SK-N-SH (cell line): ENCODE measurements at regions not wholly inside any gene's neighbourhood (a gene's known extent, or its start where the extent isn't known, plus 50 kb on each side); places are given as distances from the start of the nearest gene placed in this dataset.

Experiments used
- CTCF ChIA-PET: fragments of 300-600, 350-600 bp; formaldehyde crosslinking; extraction: SDS; loops from one replicate; lab custom pipeline; 2021; lab: Yijun Ruan, JAX
- POLR2A ChIA-PET: fragments of 350-600 bp; sonication (Branson Sonifier 250); formaldehyde crosslinking; extraction: SDS; loops from one replicate; lab custom pipeline; 2020; ENCODE audit warnings: antibody characterized with exemption, inconsistent platforms; lab: Yijun Ruan, JAX
- DNase-seq: peaks from one replicate; pipeline ENCODE4 v3.0.0; 2012
- H2AFZ ChIP-seq: fragments of 200-600 bp; sonication (generic); 2 replicates; pipeline ENCODE4 v1.8.1; 2016; ENCODE audit warnings: antibody characterized with exemption, mild to moderate bottlenecking, low read depth
- H3F3A ChIP-seq: fragments of 200-600 bp; sonication (generic); replicated peaks from 2 replicates; pipeline ENCODE3; 2016; ENCODE audit warnings: antibody characterized with exemption, mild to moderate bottlenecking; ENCODE audit not compliant: insufficient read depth
- H3K27ac ChIP-seq, 2 experiments: fragments of 200-500 bp in 1 of 2; fragments of 200-600 bp in 1 of 2; sonication (Bioruptor generic) in 1 of 2; sonication (generic), shearing (Covaris generic) in 1 of 2; 2 replicates each; pipeline versions ENCODE4 v1.5.1 to v1.6.1; 2014 to 2016; ENCODE audit warnings: low read depth in 2 of 2, inconsistent platforms in 1 of 2, low read length in 1 of 2, mild to moderate bottlenecking in 1 of 2, mixed read lengths in 1 of 2
- H3K27me3 ChIP-seq: fragments of 200-600 bp; sonication (generic), shearing (Covaris generic); 2 replicates; pipeline ENCODE4 v1.6.1; 2016; ENCODE audit warnings: mixed run types; ENCODE audit not compliant: insufficient read depth
- H3K36me3 ChIP-seq, 2 experiments: fragments of 200-500 bp in 1 of 2; fragments of 200-600 bp in 1 of 2; sonication (Bioruptor generic) in 1 of 2; sonication (generic) in 1 of 2; replicated peaks in 1 of 2; 2 replicates each; pipeline versions ENCODE3 to v1.5.1; 2014 to 2016; ENCODE audit warnings: low read length in 1 of 2, mild to moderate bottlenecking in 1 of 2; ENCODE audit not compliant: insufficient read depth in 2 of 2, control insufficient read depth in 1 of 2
- H3K4me1 ChIP-seq, 2 experiments: fragments of 200-500 bp in 1 of 2; fragments of 200-600 bp in 1 of 2; sonication (Bioruptor generic) in 1 of 2; sonication (generic), shearing (Covaris generic) in 1 of 2; 2 replicates each; pipeline versions ENCODE4 v1.5.1 to v1.6.1; 2014 to 2016; ENCODE audit warnings: low read depth in 1 of 2, low read length in 1 of 2, mixed run types in 1 of 2; ENCODE audit not compliant: insufficient read depth in 2 of 2, control insufficient read depth in 1 of 2
- H3K4me2 ChIP-seq: fragments of 200-600 bp; sonication (generic), shearing (Covaris generic); 2 replicates; pipeline ENCODE4 v1.6.1; 2017; ENCODE audit warnings: mixed run types
- H3K4me3 ChIP-seq, 2 experiments: fragments of 200-500 bp in 1 of 2; fragments of 200-600 bp in 1 of 2; sonication (Bioruptor generic) in 1 of 2; sonication (generic), shearing (Covaris generic) in 1 of 2; 2 replicates each; pipeline versions ENCODE4 v1.5.1 to v1.8.1; 2014 to 2016; ENCODE audit warnings: low read depth in 2 of 2, inconsistent platforms in 1 of 2, low read length in 1 of 2, mild to moderate bottlenecking in 1 of 2, mixed read lengths in 1 of 2, moderate library complexity in 1 of 2
- H3K79me2 ChIP-seq: fragments of 200-600 bp; sonication (generic); 2 replicates; pipeline ENCODE4 v1.8.1; 2017; ENCODE audit warnings: mild to moderate bottlenecking; ENCODE audit not compliant: insufficient read depth
- H3K9ac ChIP-seq: fragments of 200-600 bp; sonication (generic); 2 replicates; pipeline ENCODE4 v1.6.1; 2017; ENCODE audit warnings: mixed run types
- H3K9me2 ChIP-seq: fragments of 200-600 bp; sonication (generic); 2 replicates; pipeline ENCODE4 v1.6.1; 2017; ENCODE audit warnings: mixed run types
- H3K9me3 ChIP-seq: fragments of 200-600 bp; sonication (generic); 2 replicates; pipeline ENCODE4 v1.6.1; 2017; ENCODE audit warnings: mixed run types, mild to moderate bottlenecking, moderate library complexity
- H4K20me1 ChIP-seq: fragments of 200-600 bp; sonication (generic); 2 replicates; pipeline ENCODE4 v1.6.1; 2017; ENCODE audit warnings: mild to moderate bottlenecking, mixed run types; ENCODE audit not compliant: insufficient read depth
- CHD2 ChIP-seq: fragments of 150-350 bp; IDR thresholded peaks from 2 replicates; pipeline ENCODE4 v1.6.1; 2018; ENCODE audit warnings: low read length; ENCODE audit not compliant: partially characterized antibody
- ELF1 ChIP-seq: IDR thresholded peaks from 2 replicates; pipeline ENCODE4 v1.4.0; 2012
- EZH2phosphoT487 ChIP-seq: fragments of 200-600 bp; sonication (generic); IDR thresholded peaks from 2 replicates; pipeline ENCODE4 v1.6.1; 2017; ENCODE audit warnings: low read depth, mixed run types, mild to moderate bottlenecking, antibody characterized with exemption, moderate library complexity, borderline replicate concordance
- FOSL2 ChIP-seq: IDR thresholded peaks from 2 replicates; pipeline ENCODE4 v1.4.0; 2012; ENCODE audit warnings: low read depth, mild to moderate bottlenecking, moderate library complexity, borderline replicate concordance
- FOXJ3 ChIP-seq: sonication (generic); formaldehyde crosslinking; IDR thresholded peaks from 2 replicates; pipeline ENCODE4 v1.5.1; 2020; ENCODE audit warnings: mild to moderate bottlenecking, missing genetic modification reagents
- FOXM1 ChIP-seq: IDR thresholded peaks from 2 replicates; pipeline ENCODE4 v1.4.0; 2012; ENCODE audit warnings: low read depth, mild to moderate bottlenecking
- GATA2 ChIP-seq: sonication (generic); formaldehyde crosslinking; IDR thresholded peaks from 2 replicates; pipeline ENCODE4 v1.5.0; 2020; ENCODE audit warnings: mild to moderate bottlenecking, missing genetic modification reagents
- NFIC ChIP-seq: IDR thresholded peaks from 2 replicates; pipeline ENCODE4 v1.4.0; 2012; ENCODE audit warnings: borderline replicate concordance
- NRF1 ChIP-seq: IDR thresholded peaks from 2 replicates; pipeline ENCODE4 v1.6.1; 2012; ENCODE audit warnings: low read depth, mild to moderate bottlenecking, low read length
- POLR2AphosphoS5 ChIP-seq: IDR thresholded peaks from 2 replicates; pipeline ENCODE4 v1.6.1; 2012; ENCODE audit warnings: low read depth, low read length
- RFX5 ChIP-seq: IDR thresholded peaks from 2 replicates; pipeline ENCODE4 v1.6.1; 2012; ENCODE audit warnings: mild to moderate bottlenecking, improper control_type of control experiment, low read length
- RXRA ChIP-seq: IDR thresholded peaks from 2 replicates; pipeline ENCODE4 v1.4.0; 2012; ENCODE audit warnings: low read depth, mild to moderate bottlenecking, borderline replicate concordance
- SMC3 ChIP-seq: IDR thresholded peaks from 2 replicates; pipeline ENCODE4 v1.6.1; 2012; ENCODE audit warnings: low read depth, low read length, improper control_type of control experiment
- TCF12 ChIP-seq: IDR thresholded peaks from 2 replicates; pipeline ENCODE4 v1.4.0; 2012
- TEAD4 ChIP-seq: IDR thresholded peaks from 2 replicates; pipeline ENCODE4 v1.4.0; 2012; ENCODE audit warnings: mild to moderate bottlenecking, borderline replicate concordance; ENCODE audit not compliant: insufficient read depth
- WGBS: methylation state at CpG from one replicate; pipeline ENCODE4 v1.1.6; 2017; ENCODE audit warnings: low lambda C conversion rate; 5-methylcytosine and 5-hydroxymethylcytosine counted together
- TF ChIP-seq, protein P1 (sequence below): IDR thresholded peaks from 2 replicates; pipeline ENCODE4; 2012
- TF ChIP-seq, protein P2 (sequence below): fragments of 150-350 bp; IDR thresholded peaks from 2 replicates; pipeline ENCODE4 v1.6.1; 2017; ENCODE audit warnings: antibody characterized with exemption, low read length, low read depth, borderline replicate concordance

DNA sequence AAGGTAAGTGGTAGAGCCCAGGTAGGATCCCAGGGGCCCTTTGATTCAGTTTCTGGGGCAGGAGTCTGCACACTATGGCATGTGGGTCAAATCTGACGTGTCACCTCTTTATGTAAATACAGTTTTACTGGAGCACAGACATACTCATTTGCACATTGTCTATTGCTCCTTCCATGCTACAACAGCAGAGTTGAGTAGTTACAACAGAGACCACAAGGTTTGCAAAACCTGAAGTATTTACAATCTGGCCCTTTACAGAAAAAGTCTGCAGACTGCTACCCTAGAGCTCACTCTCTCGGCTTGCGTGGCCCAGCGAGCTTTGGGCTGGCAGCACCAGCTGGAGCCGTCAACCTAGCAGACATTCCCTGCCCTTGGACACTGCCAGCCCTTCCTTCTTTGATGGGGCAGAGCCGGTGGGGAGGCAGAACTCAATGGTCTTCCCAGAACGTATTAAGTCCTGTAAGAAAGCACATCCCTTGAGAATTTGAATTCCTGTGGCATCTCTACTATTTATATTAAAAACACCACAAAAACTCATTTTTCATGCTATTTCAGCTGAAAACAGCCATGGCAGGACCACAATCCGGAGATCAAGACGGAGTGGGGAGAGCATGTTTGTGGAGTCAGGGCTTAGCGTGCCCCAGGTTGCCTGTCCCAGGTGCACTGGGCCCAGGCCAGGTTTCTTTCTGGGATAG, 133.1 kb upstream of the NUDT7 start:
- ChIA-PET POLR2A (no interaction called here), CTCF (interaction anchor here (17.2 kb wide), 1 partner anchor 355 kb away, joined by 317 read pairs; no protein-coding TSS in a partner anchor)
- Histone ChIP-seq H3K36me3 (no peaks in the 10 kb centered on the region), H3K9me2 (no peaks in the 10 kb centered on the region), H3K4me3 (no peak overlapping the region), H3F3A (no peaks in the 10 kb centered on the region), H3K79me2 (no peaks in the 10 kb centered on the region), H3K27ac (no peak overlapping the region), H3K4me2 (no peak overlapping the region), H3K9me3 (no peaks in the 10 kb centered on the region), H3K4me1 (no peaks in the 10 kb centered on the region; a peak in 1 of 4 replicates), H4K20me1 (no peaks in the 10 kb centered on the region), H2AFZ (no peak overlapping the region), H3K9ac (no peak overlapping the region), H3K27me3 (no peaks in the 10 kb centered on the region)
- no peak for TF ChIP-seq TCF12
- no peak for TF ChIP-seq TEAD4
- no peak for TF ChIP-seq FOXJ3 (CRISPR knock-in tag)
- no peak for TF ChIP-seq FOSL2
- TF ChIP-seq ELF1 = no peak
- no peak for TF ChIP-seq SMC3
- no peak for TF ChIP-seq RXRA
- TF ChIP-seq FOXM1 = no peak
- no peak for TF ChIP-seq EZH2phosphoT487
- no peak for TF ChIP-seq RFX5
- TF ChIP-seq CHD2 = no peak
- TF ChIP-seq NFIC = no peak
- 69% methylated on average over 10 of the region's 10 CpGs for WGBS
- DNase-seq = no peak

DNA sequence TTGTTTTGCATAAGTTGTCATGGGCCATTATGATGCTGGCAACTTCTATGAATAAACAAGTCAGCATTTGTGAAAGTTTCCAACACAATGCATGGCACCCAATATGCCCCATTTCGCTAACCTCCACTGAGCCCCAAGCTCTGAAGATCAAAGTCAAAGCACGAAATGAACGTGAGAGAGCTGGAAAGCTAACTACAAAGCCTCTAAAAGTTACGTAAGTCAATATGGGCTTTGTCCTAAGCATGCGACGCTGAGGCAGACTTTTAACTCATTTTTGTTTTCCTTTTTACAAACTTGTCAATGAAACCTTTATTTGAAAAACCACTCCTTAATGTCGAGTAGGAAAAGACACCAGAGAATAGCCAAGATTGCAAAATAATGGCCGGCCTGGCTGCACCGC, 131.6 kb upstream of the NUDT7 start:
- no peak for TF ChIP-seq RXRA
- no peak for TF ChIP-seq TEAD4
- no peak for TF ChIP-seq NFIC
- TF ChIP-seq FOXJ3 (CRISPR knock-in tag) = no peak
- no peak for TF ChIP-seq EZH2phosphoT487
- TF ChIP-seq FOXM1 = no peak
- TF ChIP-seq, protein P1, sequence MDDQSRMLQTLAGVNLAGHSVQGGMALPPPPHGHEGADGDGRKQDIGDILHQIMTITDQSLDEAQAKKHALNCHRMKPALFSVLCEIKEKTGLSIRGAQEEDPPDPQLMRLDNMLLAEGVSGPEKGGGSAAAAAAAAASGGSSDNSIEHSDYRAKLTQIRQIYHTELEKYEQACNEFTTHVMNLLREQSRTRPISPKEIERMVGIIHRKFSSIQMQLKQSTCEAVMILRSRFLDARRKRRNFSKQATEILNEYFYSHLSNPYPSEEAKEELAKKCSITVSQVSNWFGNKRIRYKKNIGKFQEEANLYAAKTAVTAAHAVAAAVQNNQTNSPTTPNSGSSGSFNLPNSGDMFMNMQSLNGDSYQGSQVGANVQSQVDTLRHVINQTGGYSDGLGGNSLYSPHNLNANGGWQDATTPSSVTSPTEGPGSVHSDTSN = no peak
- TF ChIP-seq NRF1 = no peak
- TF ChIP-seq, protein P2, sequence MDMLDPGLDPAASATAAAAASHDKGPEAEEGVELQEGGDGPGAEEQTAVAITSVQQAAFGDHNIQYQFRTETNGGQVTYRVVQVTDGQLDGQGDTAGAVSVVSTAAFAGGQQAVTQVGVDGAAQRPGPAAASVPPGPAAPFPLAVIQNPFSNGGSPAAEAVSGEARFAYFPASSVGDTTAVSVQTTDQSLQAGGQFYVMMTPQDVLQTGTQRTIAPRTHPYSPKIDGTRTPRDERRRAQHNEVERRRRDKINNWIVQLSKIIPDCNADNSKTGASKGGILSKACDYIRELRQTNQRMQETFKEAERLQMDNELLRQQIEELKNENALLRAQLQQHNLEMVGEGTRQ = no peak
- no peak for TF ChIP-seq POLR2AphosphoS5
- TF ChIP-seq GATA2 (CRISPR knock-in tag) = no peak
- ChIA-PET CTCF (interaction anchor here (1.2 to 17.2 kb wide), 4 partner anchors 7 to 357 kb away, joined by 3 to 317 read pairs (median 3); no protein-coding TSS in a partner anchor), POLR2A (no interaction called here)
- no peak overlapping the region for H3K27ac ChIP-seq
- H3K9me2 ChIP-seq = no peaks in the 10 kb centered on the region
- H3K9ac ChIP-seq = no peak overlapping the region
- no peak for DNase-seq
- no peaks in the 10 kb centered on the region for H4K20me1 ChIP-seq
- no peaks in the 10 kb centered on the region for H3K9me3 ChIP-seq
- 68% methylated on average over 9 of the region's 9 CpGs for WGBS
- H3K4me3 ChIP-seq = no peak overlapping the region
- H3K4me2 ChIP-seq = no peak overlapping the region
- H3K27me3 ChIP-seq = no peaks in the 10 kb centered on the region
- H2AFZ ChIP-seq = no peak overlapping the region
- H3K4me1 ChIP-seq = no peaks in the 10 kb centered on the region; a peak in 1 of 4 replicates
- no peaks in the 10 kb centered on the region for H3K36me3 ChIP-seq
- no peaks in the 10 kb centered on the region for H3K79me2 ChIP-seq
- H3F3A ChIP-seq = no peaks in the 10 kb centered on the region
